LNCAP (cell line): ENCODE measurements at regions not wholly inside any gene's neighbourhood (a gene's known extent, or its start where the extent isn't known, plus 50 kb on each side); places are given as distances from the start of the nearest gene placed in this dataset.

Source experiments
- CTCF ChIP-seq: fragments of 450-650 bp; IDR thresholded peaks from 2 replicates; pipeline ENCODE4 v1.5.1; 2017; ENCODE audit warnings: mild to moderate bottlenecking

DNA sequence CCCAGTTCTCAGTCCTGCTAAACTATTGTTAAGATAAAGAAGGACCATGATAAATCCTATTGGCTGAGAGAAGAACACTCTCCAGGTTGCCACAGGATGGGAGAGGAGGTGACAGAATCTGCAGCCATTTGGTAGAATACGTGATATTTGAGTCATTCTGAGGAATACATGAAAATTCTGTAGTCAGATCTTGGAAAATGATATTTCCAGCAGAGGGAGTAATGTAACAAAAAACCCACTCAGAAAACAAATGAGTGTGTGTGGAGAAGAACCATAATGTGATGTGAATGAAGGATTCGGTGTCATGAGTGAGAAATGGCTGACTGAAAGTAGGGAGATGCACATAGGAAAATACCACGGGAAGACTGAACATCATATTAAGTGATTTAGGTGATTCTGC is 128.5 kb upstream of the PFKP start:
- TF ChIP-seq CTCF: peak; percentile 15; the same call in 1 of the 2 replicates

GRCh38 chr10:2936816-2937215 is 130.5 kb upstream of the PFKP start:
- no peak for TF ChIP-seq CTCF

- no peak for TF ChIP-seq CTCF
Measured at GRCh38 chr10:2935647-2936386, 131.5 kb upstream of the PFKP start.

- TF ChIP-seq CTCF: no peak
Measured at GRCh38 chr10:2933924-2934323, 133.4 kb upstream of the PFKP start.

DNA sequence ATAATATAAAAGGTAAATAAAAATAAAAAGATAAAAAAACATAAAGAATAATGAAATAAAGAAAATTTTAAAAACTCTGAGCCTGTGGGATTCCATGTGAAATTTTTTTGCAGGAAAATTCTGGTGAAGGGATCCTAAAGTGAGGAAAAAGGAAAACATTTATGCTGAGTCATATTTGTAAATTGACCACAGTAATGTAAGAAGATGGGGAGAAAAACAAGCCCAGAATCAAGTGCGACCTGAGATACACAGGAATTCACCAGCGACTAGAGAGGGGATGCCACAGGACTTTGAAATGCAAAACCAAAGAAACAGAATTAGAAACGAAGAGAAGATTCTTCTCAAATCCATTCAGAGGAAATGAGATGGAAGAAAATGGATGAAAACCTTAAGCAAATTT is 133.8 kb upstream of the PFKP start:
- no peak for TF ChIP-seq CTCF

DNA sequence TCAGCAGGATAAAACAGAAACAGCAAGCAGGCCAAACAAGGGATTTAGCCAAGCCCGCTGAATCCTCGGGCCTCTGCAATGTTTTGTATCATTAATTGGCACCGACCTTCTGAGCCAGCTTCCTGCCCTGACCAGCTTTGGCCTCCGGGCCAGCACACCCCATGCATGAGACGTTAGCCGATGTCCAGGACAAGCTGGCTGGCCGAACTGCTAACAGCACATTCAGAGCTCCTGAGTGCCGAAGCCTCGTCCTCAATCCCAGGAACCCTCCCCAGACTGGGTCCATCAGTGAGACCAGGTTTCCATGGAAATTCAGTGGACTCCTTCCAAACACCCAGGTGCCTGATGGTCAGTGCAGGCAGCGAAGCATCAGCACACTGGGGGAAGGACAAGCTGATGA is 134.3 kb upstream of the PFKP start:
- no peak for TF ChIP-seq CTCF

- TF ChIP-seq CTCF: no peak
Measured at GRCh38 chr10:2929480-2930258, 137.7 kb upstream of the PFKP start.
